GM21723 (cell line): ENCODE measurements at regions not wholly inside any gene's neighbourhood (a gene's known extent, or its start where the extent isn't known, plus 50 kb on each side); places are given as distances from the start of the nearest gene placed in this dataset.

Experiments used
- ATAC-seq: cut with Tn5 transposase; IDR thresholded peaks from one replicate; pipeline ENCODE4 v1.9.1; 2021; ENCODE audit warnings: mild to moderate bottlenecking, moderate library complexity; ENCODE audit not compliant: unreplicated experiment

- ATAC-seq = no peak
Measured at GRCh38 chr14:29264865-29265264, 498.3 kb downstream of the FOXG1 start.

- no peak for ATAC-seq
Measured at GRCh38 chr14:29265852-29266251, 499.3 kb downstream of the FOXG1 start.

GRCh38 chr14:29271669-29272068 is 505.1 kb downstream of the FOXG1 start:
- no peak for ATAC-seq

GRCh38 chr14:29273513-29273912 is 506.9 kb downstream of the FOXG1 start:
- ATAC-seq = no peak

GRCh38 chr14:29274890-29275596 is 508.5 kb downstream of the FOXG1 start:
- no peak for ATAC-seq

- ATAC-seq = no peak
Measured at GRCh38 chr14:29278301-29279263, 512.0 kb downstream of the FOXG1 start.

GRCh38 chr14:29282169-29282568 is 515.6 kb downstream of the FOXG1 start:
- ATAC-seq = no peak

- no peak for ATAC-seq
Measured at GRCh38 chr14:29290441-29290840, 523.9 kb downstream of the FOXG1 start.

- ATAC-seq = no peak
Measured at GRCh38 chr14:29299372-29299771, 532.8 kb downstream of the FOXG1 start.

GRCh38 chr14:29301571-29301970 is 535.0 kb downstream of the FOXG1 start:
- ATAC-seq = no peak

- ATAC-seq = no peak
Measured at GRCh38 chr14:29310210-29310609, 543.6 kb downstream of the FOXG1 start.

GRCh38 chr14:29310757-29311156 is 544.2 kb downstream of the FOXG1 start:
- ATAC-seq = no peak

GRCh38 chr14:29311983-29312382 is 545.4 kb downstream of the FOXG1 start:
- ATAC-seq = no peak

GRCh38 chr14:29316936-29317335 is 550.3 kb downstream of the FOXG1 start:
- ATAC-seq = no peak

- ATAC-seq = no peak
Measured at GRCh38 chr14:29317423-29317822, 550.8 kb downstream of the FOXG1 start.

- no peak for ATAC-seq
Measured at GRCh38 chr14:29320286-29320685, 553.7 kb downstream of the FOXG1 start.

GRCh38 chr14:29321646-29322045 is 555.1 kb downstream of the FOXG1 start:
- no peak for ATAC-seq

GRCh38 chr14:29339494-29340172 is 573.0 kb downstream of the FOXG1 start:
- no peak for ATAC-seq

- no peak for ATAC-seq
Measured at GRCh38 chr14:29348504-29348903, 579.1 kb downstream of the PRKD1 start.

- ATAC-seq = no peak
Measured at GRCh38 chr14:29350496-29350895, 577.2 kb downstream of the PRKD1 start.

- ATAC-seq = no peak
Measured at GRCh38 chr14:29351996-29352705, 575.5 kb downstream of the PRKD1 start.
